ENCODE measurements at regions not wholly inside any gene's neighbourhood (a gene's known extent, or its start where the extent isn't known, plus 50 kb on each side); places are given as distances from the start of the nearest gene placed in this dataset.

DNA sequence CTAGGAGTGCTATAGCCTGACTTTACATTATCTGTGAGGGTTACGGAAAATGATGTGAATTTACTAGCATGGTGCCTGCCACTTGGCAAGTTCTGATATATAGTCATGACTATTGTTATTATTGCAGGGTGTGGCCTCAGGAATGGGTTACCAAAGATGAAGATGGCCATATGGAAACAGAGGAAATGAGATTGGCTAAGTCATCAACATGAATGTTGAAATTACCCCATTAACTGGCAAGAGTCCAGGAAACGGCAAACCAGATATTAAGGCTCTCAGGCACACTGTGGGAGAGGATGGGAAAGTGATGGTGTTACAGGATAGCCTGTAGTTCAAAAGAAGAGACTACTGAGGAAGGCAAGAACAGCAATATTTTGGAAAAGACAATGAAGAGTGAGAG lies 183.3 kb downstream of the KCNRG start:
- TF ChIP-seq, protein P1, sequence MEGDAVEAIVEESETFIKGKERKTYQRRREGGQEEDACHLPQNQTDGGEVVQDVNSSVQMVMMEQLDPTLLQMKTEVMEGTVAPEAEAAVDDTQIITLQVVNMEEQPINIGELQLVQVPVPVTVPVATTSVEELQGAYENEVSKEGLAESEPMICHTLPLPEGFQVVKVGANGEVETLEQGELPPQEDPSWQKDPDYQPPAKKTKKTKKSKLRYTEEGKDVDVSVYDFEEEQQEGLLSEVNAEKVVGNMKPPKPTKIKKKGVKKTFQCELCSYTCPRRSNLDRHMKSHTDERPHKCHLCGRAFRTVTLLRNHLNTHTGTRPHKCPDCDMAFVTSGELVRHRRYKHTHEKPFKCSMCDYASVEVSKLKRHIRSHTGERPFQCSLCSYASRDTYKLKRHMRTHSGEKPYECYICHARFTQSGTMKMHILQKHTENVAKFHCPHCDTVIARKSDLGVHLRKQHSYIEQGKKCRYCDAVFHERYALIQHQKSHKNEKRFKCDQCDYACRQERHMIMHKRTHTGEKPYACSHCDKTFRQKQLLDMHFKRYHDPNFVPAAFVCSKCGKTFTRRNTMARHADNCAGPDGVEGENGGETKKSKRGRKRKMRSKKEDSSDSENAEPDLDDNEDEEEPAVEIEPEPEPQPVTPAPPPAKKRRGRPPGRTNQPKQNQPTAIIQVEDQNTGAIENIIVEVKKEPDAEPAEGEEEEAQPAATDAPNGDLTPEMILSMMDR (tag by site-specific recombination; IDR thresholded peaks at IDR 0.05): no peak
- TF ChIP-seq ZNF530 (tag by site-specific recombination; IDR thresholded peaks at IDR 0.05; ENCODE audit: low read depth) (no peak), ZNF660 (tag by site-specific recombination; IDR thresholded peaks at IDR 0.05) (no peak), ZNF416 (tag by site-specific recombination; IDR thresholded peaks at IDR 0.05) (no peak), ZNF223 (tag by site-specific recombination; IDR thresholded peaks at IDR 0.05) (no peak), ZNF214 (tag by site-specific recombination; IDR thresholded peaks at IDR 0.05; ENCODE audit: borderline replicate concordance) (no peak), ZNF626 (tag by site-specific recombination; IDR thresholded peaks at IDR 0.05) (no peak), ZNF426 (tag by site-specific recombination; IDR thresholded peaks at IDR 0.05) (no peak), ZSCAN23 (tag by site-specific recombination; IDR thresholded peaks at IDR 0.05) (no peak), BCL11A (tag by site-specific recombination; IDR thresholded peaks at IDR 0.05; ENCODE audit: low read depth) (no peak), ZNF544 (tag by site-specific recombination; IDR thresholded peaks at IDR 0.05) (no peak)
- TF ChIP-seq, protein P2, sequence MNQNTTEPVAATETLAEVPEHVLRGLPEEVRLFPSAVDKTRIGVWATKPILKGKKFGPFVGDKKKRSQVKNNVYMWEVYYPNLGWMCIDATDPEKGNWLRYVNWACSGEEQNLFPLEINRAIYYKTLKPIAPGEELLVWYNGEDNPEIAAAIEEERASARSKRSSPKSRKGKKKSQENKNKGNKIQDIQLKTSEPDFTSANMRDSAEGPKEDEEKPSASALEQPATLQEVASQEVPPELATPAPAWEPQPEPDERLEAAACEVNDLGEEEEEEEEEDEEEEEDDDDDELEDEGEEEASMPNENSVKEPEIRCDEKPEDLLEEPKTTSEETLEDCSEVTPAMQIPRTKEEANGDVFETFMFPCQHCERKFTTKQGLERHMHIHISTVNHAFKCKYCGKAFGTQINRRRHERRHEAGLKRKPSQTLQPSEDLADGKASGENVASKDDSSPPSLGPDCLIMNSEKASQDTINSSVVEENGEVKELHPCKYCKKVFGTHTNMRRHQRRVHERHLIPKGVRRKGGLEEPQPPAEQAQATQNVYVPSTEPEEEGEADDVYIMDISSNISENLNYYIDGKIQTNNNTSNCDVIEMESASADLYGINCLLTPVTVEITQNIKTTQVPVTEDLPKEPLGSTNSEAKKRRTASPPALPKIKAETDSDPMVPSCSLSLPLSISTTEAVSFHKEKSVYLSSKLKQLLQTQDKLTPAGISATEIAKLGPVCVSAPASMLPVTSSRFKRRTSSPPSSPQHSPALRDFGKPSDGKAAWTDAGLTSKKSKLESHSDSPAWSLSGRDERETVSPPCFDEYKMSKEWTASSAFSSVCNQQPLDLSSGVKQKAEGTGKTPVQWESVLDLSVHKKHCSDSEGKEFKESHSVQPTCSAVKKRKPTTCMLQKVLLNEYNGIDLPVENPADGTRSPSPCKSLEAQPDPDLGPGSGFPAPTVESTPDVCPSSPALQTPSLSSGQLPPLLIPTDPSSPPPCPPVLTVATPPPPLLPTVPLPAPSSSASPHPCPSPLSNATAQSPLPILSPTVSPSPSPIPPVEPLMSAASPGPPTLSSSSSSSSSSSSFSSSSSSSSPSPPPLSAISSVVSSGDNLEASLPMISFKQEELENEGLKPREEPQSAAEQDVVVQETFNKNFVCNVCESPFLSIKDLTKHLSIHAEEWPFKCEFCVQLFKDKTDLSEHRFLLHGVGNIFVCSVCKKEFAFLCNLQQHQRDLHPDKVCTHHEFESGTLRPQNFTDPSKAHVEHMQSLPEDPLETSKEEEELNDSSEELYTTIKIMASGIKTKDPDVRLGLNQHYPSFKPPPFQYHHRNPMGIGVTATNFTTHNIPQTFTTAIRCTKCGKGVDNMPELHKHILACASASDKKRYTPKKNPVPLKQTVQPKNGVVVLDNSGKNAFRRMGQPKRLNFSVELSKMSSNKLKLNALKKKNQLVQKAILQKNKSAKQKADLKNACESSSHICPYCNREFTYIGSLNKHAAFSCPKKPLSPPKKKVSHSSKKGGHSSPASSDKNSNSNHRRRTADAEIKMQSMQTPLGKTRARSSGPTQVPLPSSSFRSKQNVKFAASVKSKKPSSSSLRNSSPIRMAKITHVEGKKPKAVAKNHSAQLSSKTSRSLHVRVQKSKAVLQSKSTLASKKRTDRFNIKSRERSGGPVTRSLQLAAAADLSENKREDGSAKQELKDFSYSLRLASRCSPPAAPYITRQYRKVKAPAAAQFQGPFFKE (tag by site-specific recombination; IDR thresholded peaks at IDR 0.05; ENCODE audit: borderline replicate concordance): no peak
- TF ChIP-seq, protein P3, sequence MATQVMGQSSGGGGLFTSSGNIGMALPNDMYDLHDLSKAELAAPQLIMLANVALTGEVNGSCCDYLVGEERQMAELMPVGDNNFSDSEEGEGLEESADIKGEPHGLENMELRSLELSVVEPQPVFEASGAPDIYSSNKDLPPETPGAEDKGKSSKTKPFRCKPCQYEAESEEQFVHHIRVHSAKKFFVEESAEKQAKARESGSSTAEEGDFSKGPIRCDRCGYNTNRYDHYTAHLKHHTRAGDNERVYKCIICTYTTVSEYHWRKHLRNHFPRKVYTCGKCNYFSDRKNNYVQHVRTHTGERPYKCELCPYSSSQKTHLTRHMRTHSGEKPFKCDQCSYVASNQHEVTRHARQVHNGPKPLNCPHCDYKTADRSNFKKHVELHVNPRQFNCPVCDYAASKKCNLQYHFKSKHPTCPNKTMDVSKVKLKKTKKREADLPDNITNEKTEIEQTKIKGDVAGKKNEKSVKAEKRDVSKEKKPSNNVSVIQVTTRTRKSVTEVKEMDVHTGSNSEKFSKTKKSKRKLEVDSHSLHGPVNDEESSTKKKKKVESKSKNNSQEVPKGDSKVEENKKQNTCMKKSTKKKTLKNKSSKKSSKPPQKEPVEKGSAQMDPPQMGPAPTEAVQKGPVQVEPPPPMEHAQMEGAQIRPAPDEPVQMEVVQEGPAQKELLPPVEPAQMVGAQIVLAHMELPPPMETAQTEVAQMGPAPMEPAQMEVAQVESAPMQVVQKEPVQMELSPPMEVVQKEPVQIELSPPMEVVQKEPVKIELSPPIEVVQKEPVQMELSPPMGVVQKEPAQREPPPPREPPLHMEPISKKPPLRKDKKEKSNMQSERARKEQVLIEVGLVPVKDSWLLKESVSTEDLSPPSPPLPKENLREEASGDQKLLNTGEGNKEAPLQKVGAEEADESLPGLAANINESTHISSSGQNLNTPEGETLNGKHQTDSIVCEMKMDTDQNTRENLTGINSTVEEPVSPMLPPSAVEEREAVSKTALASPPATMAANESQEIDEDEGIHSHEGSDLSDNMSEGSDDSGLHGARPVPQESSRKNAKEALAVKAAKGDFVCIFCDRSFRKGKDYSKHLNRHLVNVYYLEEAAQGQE (tag by site-specific recombination; IDR thresholded peaks at IDR 0.05): no peak

Data from HEK293 (cell line).